T-helper 2 cell treated with Interferon-gamma antibody and Interleukin-4, amounts not matched to agents 5 μg/mL and 100 μg/mL, for 36 hours (primary cell): ENCODE measurements at regions not wholly inside any gene's neighbourhood (a gene's known extent, or its start where the extent isn't known, plus 50 kb on each side); places are given as distances from the start of the nearest gene placed in this dataset.
"Not testable (repeated sequence)": the region's sequence is repeated elsewhere in the genome, so short reads cannot be mapped to it uniquely, and the experiment has no call there.

ENCODE experiments used
- DNase-seq: peaks from one replicate; pipeline ENCODE4 v3.0.0; 2021; ENCODE audit warnings: low spot score
- H3K27ac Mint-ChIP-seq: one replicate; pipeline ENCODE4 v1.8.0; 2021; ENCODE audit warnings: mild to moderate bottlenecking, mixed read lengths
- H3K27me3 Mint-ChIP-seq: one replicate; pipeline ENCODE4 v1.8.0; 2021; ENCODE audit warnings: low read depth, mixed read lengths
- H3K36me3 Mint-ChIP-seq: one replicate; pipeline ENCODE4 v1.8.0; 2021; ENCODE audit warnings: low read depth, mixed read lengths
- H3K4me1 Mint-ChIP-seq: one replicate; pipeline ENCODE4 v1.8.0; 2021; ENCODE audit warnings: low read depth, mixed read lengths
- H3K4me3 Mint-ChIP-seq: one replicate; pipeline ENCODE4 v1.8.0; 2022; ENCODE audit warnings: mild to moderate bottlenecking, moderate library complexity, mixed read lengths
- H3K9me3 Mint-ChIP-seq: one replicate; pipeline ENCODE4 v1.8.0; 2021; ENCODE audit warnings: mixed read lengths

DNA sequence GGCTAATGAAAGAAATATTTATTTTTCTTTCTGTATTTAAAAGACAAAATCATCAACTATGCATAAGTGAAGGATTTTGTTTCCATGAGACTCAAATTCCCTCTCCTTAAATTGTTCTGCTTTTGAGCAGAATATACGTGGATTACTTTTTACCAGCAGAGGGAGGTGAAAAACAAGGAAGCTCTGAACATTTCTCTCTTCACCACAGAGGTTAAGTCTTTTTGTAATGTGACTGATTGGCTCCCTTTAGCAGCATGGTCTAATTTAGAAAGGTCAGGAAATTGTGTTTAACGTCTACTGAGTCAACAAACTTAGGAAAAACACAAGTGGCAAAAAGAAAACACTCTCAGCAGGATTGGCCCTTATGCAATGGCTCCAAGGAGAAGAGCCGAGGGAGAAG is 55.1 kb upstream of the F9 start:
- Mint-ChIP-seq H3K27me3 (no peaks in the 10 kb centered on the region), H3K36me3 (no peaks in the 10 kb centered on the region), H3K4me1 (no peaks in the 10 kb centered on the region), H3K27ac (no peak overlapping the region), H3K4me3 (no peak overlapping the region), H3K9me3 (no peaks in the 10 kb centered on the region)
- DNase-seq = no peak

DNA sequence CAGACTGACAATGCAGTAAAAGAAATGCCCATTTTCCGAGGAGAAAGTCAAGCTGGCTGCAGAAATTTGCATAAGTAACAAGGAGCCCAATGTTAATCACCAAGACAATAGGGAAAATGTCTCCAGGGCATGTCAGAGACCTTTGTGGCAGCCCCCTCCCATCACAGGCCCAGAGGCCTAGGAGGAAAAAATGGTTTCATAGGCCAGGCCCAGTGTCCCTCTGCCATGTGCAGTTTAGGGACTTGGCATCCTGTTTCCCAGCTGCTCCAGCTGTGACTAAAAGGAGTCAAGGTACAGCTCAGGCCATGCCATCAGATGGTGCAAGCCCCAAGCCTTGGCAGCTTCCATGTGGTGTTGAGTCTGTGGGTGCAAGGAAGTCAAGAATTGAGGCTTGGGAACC is 68.6 kb upstream of the F9 start:
- not testable (repeated sequence) for H3K36me3 Mint-ChIP-seq, H3K4me3 Mint-ChIP-seq, DNase-seq, H3K9me3 Mint-ChIP-seq, H3K4me1 Mint-ChIP-seq, H3K27me3 Mint-ChIP-seq, H3K27ac Mint-ChIP-seq

GRCh38 chrX:139454743-139455142 is 75.8 kb upstream of the F9 start:
- Mint-ChIP-seq H3K9me3 (no peaks in the 10 kb centered on the region), H3K27ac (no peak overlapping the region), H3K36me3 (no peaks in the 10 kb centered on the region), H3K27me3 (no peaks in the 10 kb centered on the region), H3K4me3 (no peak overlapping the region), H3K4me1 (no peaks in the 10 kb centered on the region)
- DNase-seq = no peak

- H3K4me3 Mint-ChIP-seq = no peak overlapping the region
- no peaks in the 10 kb centered on the region for H3K4me1 Mint-ChIP-seq
- no peak overlapping the region for H3K27ac Mint-ChIP-seq
- H3K36me3 Mint-ChIP-seq = no peaks in the 10 kb centered on the region
- no peaks in the 10 kb centered on the region for H3K27me3 Mint-ChIP-seq
- DNase-seq = no peak
- H3K9me3 Mint-ChIP-seq = no peaks in the 10 kb centered on the region
Observed at GRCh38 chrX:139448996-139449395, 81.5 kb upstream of the F9 start.

GRCh38 chrX:139446832-139447231 is 83.7 kb upstream of the F9 start:
- Mint-ChIP-seq H3K4me1 (no peaks in the 10 kb centered on the region), H3K9me3 (no peaks in the 10 kb centered on the region), H3K36me3 (no peaks in the 10 kb centered on the region), H3K27me3 (no peaks in the 10 kb centered on the region), H3K4me3 (no peak overlapping the region), H3K27ac (no peak overlapping the region)
- no peak for DNase-seq

- H3K27me3 Mint-ChIP-seq = no peaks in the 10 kb centered on the region
- DNase-seq = no peak
- H3K9me3 Mint-ChIP-seq = no peaks in the 10 kb centered on the region
- no peaks in the 10 kb centered on the region for H3K4me1 Mint-ChIP-seq
- no peak overlapping the region for H3K27ac Mint-ChIP-seq
- no peak overlapping the region for H3K4me3 Mint-ChIP-seq
- H3K36me3 Mint-ChIP-seq = no peaks in the 10 kb centered on the region
Observed at GRCh38 chrX:139429913-139430312, 100.6 kb upstream of the F9 start.

DNA sequence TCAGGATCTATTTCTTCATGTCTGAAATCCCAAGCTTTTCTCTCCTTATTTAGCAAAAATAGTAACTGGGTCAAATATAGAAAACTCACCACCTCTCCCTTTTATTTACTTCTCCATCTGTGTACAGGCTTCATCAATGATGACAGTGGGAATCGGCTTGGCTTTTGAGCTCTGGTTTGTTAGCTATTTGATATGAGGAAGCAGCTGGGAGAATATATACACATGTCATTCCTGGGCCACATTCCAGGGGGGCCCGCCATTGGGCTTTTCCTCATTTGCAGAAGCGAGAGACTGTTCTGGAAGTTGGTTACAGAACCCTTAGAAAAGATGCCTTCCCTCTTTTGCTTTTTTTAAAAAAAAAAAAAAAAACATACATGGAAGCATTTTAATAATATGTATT is 107.4 kb upstream of the F9 start:
- Mint-ChIP-seq H3K36me3 (no peaks in the 10 kb centered on the region), H3K9me3 (no peaks in the 10 kb centered on the region), H3K4me1 (no peaks in the 10 kb centered on the region), H3K4me3 (no peak overlapping the region), H3K27ac (no peak overlapping the region), H3K27me3 (no peaks in the 10 kb centered on the region)
- no peak for DNase-seq

- not testable (repeated sequence) for H3K9me3 Mint-ChIP-seq, H3K27ac Mint-ChIP-seq, H3K4me3 Mint-ChIP-seq, H3K36me3 Mint-ChIP-seq, H3K4me1 Mint-ChIP-seq, DNase-seq, H3K27me3 Mint-ChIP-seq
Observed at GRCh38 chrX:139398258-139398657, 132.3 kb upstream of the F9 start.

GRCh38 chrX:139388254-139388653 is 142.3 kb upstream of the F9 start:
- Mint-ChIP-seq H3K27me3 (no peaks in the 10 kb centered on the region), H3K4me3 (no peak overlapping the region), H3K4me1 (no peaks in the 10 kb centered on the region), H3K27ac (no peak overlapping the region), H3K36me3 (no peaks in the 10 kb centered on the region), H3K9me3 (no peaks in the 10 kb centered on the region)
- DNase-seq = no peak

- Mint-ChIP-seq H3K9me3 (no peaks in the 10 kb centered on the region), H3K4me1 (no peaks in the 10 kb centered on the region), H3K4me3 (no peak overlapping the region), H3K27me3 (no peaks in the 10 kb centered on the region), H3K27ac (no peak overlapping the region), H3K36me3 (no peaks in the 10 kb centered on the region)
- DNase-seq = no peak
Observed at GRCh38 chrX:139382529-139382928, 148.0 kb upstream of the F9 start.

DNA sequence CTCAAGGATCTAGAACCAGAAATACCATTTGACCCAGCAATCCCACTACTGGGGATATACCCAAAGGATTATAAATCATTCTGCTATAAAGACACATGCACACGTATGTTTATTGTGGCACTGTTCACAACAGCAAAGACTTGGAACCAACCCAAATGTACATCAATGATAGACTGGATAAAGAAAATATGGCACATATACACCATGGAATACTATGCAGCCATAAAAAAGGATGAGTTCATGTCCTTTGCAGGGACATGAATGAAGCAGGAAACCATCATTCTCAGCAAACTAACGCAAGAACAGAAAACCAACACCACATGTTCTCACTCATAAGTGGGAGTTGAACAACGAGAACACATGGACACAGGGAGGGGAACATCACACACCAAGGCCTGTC is 154.0 kb upstream of the F9 start:
- not testable (repeated sequence) for H3K36me3 Mint-ChIP-seq, H3K27me3 Mint-ChIP-seq, H3K4me1 Mint-ChIP-seq, H3K27ac Mint-ChIP-seq, H3K9me3 Mint-ChIP-seq, DNase-seq, H3K4me3 Mint-ChIP-seq

GRCh38 chrX:139360356-139360755 is 170.2 kb upstream of the F9 start:
- no peak overlapping the region for H3K4me3 Mint-ChIP-seq
- no peak overlapping the region for H3K27ac Mint-ChIP-seq
- H3K9me3 Mint-ChIP-seq = no peaks in the 10 kb centered on the region
- no peaks in the 10 kb centered on the region for H3K27me3 Mint-ChIP-seq
- H3K36me3 Mint-ChIP-seq = no peaks in the 10 kb centered on the region
- no peak for DNase-seq
- no peaks in the 10 kb centered on the region for H3K4me1 Mint-ChIP-seq

DNA sequence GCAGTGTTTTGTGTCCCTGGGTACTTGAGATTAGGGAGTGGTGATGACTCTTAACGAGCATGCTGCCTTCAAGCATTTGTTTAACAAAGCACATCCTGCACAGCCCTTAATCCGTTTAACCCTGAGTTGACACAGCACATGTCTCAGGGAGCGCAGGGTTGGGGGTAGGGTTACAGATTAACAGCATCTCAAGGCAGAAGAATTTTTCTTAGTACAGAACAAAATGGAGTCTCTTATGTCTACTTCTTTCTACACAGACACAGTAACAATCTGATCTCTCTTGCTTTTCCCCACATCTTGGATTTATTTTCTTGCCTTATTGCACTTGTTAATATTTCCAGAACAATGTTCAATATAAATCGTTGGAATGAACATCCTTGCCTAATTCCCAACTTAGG is 187.9 kb upstream of the F9 start:
- H3K36me3 Mint-ChIP-seq, H3K27ac Mint-ChIP-seq, H3K9me3 Mint-ChIP-seq, H3K4me3 Mint-ChIP-seq, H3K4me1 Mint-ChIP-seq, DNase-seq, H3K27me3 Mint-ChIP-seq: not testable (repeated sequence)

- H3K9me3 Mint-ChIP-seq, H3K4me1 Mint-ChIP-seq, H3K36me3 Mint-ChIP-seq, H3K27me3 Mint-ChIP-seq, H3K27ac Mint-ChIP-seq, DNase-seq, H3K4me3 Mint-ChIP-seq: not testable (repeated sequence)
Observed at GRCh38 chrX:139341855-139342593, 188.5 kb upstream of the F9 start.

GRCh38 chrX:139332441-139332840 is 198.1 kb upstream of the F9 start:
- Mint-ChIP-seq H3K4me1 (no peaks in the 10 kb centered on the region), H3K4me3 (no peak overlapping the region), H3K27ac (no peak overlapping the region), H3K9me3 (no peaks in the 10 kb centered on the region), H3K36me3 (no peaks in the 10 kb centered on the region), H3K27me3 (no peaks in the 10 kb centered on the region)
- DNase-seq = no peak
